Mesenchymal stem cell (in vitro differentiated cells and primary cell): ENCODE measurements at regions not wholly inside any gene's neighbourhood (a gene's known extent, or its start where the extent isn't known, plus 50 kb on each side); places are given as distances from the start of the nearest gene placed in this dataset.

Experiments
- DNase-seq: peaks from one replicate; pipeline ENCODE4 v3.0.0-alpha.2; 2013
- H2AFZ ChIP-seq: one replicate; pipeline ENCODE4 v1.6.1; 2013; ENCODE audit warnings: low read depth, mild to moderate bottlenecking, control low read depth, inconsistent platforms, low read length, moderate library complexity
- H2AK5ac ChIP-seq: 2 replicates; pipeline ENCODE4 v1.6.1; 2013; ENCODE audit warnings: low read length, moderate library complexity, mild to moderate bottlenecking, inconsistent platforms; ENCODE audit not compliant: severe bottlenecking
- H2BK120ac ChIP-seq: one replicate; pipeline ENCODE4 v1.6.1; 2013; ENCODE audit warnings: low read depth, mild to moderate bottlenecking, inconsistent platforms, low read length, moderate library complexity
- H2BK12ac ChIP-seq, 2 experiments: one replicate each; pipeline ENCODE4 v1.6.1; 2013; ENCODE audit warnings: inconsistent platforms in 2 of 2, low read length in 2 of 2, mild to moderate bottlenecking in 2 of 2, moderate library complexity in 2 of 2, control low read depth in 1 of 2
- H2BK15ac ChIP-seq: one replicate; pipeline ENCODE4 v1.6.1; 2013; ENCODE audit warnings: mild to moderate bottlenecking, low read depth, inconsistent platforms; ENCODE audit not compliant: poor library complexity, severe bottlenecking
- H2BK5ac ChIP-seq: 2 replicates; pipeline ENCODE4 v1.6.1; 2013; ENCODE audit warnings: low read depth, mild to moderate bottlenecking, low read length, control low read depth, inconsistent platforms; ENCODE audit not compliant: poor library complexity, severe bottlenecking
- H3K14ac ChIP-seq, 2 experiments: one replicate each; pipeline ENCODE4 v1.6.1; 2013; ENCODE audit warnings: inconsistent platforms in 2 of 2, low read length in 2 of 2, control low read depth in 1 of 2, mild to moderate bottlenecking in 1 of 2, moderate library complexity in 1 of 2
- H3K18ac ChIP-seq, 2 experiments: one replicate each; pipeline ENCODE4 v1.6.1; 2013; ENCODE audit warnings: inconsistent platforms in 2 of 2, low read length in 2 of 2, control low read depth in 1 of 2, low read depth in 1 of 2, mild to moderate bottlenecking in 1 of 2
- H3K23ac ChIP-seq, 2 experiments: one replicate each; pipeline ENCODE4 v1.6.1; 2013; ENCODE audit warnings: inconsistent platforms in 2 of 2, low read length in 2 of 2, mild to moderate bottlenecking in 2 of 2, moderate library complexity in 2 of 2, control low read depth in 1 of 2
- H3K27ac ChIP-seq: 2 replicates; pipeline ENCODE4 v1.5.1; 2013; ENCODE audit warnings: mild to moderate bottlenecking, moderate library complexity, low read length, control low read depth, inconsistent platforms; ENCODE audit not compliant: poor library complexity, severe bottlenecking
- H3K27me3 ChIP-seq, 2 experiments: 2 replicates each; pipeline versions ENCODE4 v1.6.1 to v1.7.0; 2013; ENCODE audit warnings: low read length in 2 of 2, mild to moderate bottlenecking in 2 of 2, moderate library complexity in 2 of 2, control low read depth in 1 of 2, inconsistent platforms in 1 of 2; ENCODE audit not compliant: control insufficient read depth in 1 of 2, insufficient read depth in 1 of 2
- H3K36me3 ChIP-seq, 2 experiments: 2 replicates each; pipeline versions ENCODE4 v1.6.1 to v1.7.0; 2013; ENCODE audit warnings: low read length in 2 of 2, control low read depth in 1 of 2, inconsistent platforms in 1 of 2, low read depth in 1 of 2, mild to moderate bottlenecking in 1 of 2; ENCODE audit not compliant: insufficient read depth in 2 of 2, control insufficient read depth in 1 of 2
- H3K4ac ChIP-seq, 2 experiments: one replicate each; pipeline ENCODE4 v1.6.1; 2013; ENCODE audit warnings: inconsistent platforms in 2 of 2, low read length in 2 of 2, mild to moderate bottlenecking in 2 of 2, moderate library complexity in 2 of 2, control low read depth in 1 of 2, low read depth in 1 of 2
- H3K4me1 ChIP-seq: 2 replicates; pipeline ENCODE4 v1.6.1; 2013; ENCODE audit warnings: low read depth, low read length, control low read depth; ENCODE audit not compliant: control insufficient read depth, insufficient read depth
- H3K4me2 ChIP-seq: 2 replicates; pipeline ENCODE4 v1.6.1; 2013; ENCODE audit warnings: low read length, mild to moderate bottlenecking, inconsistent platforms; ENCODE audit not compliant: poor library complexity, severe bottlenecking
- H3K4me3 ChIP-seq, 2 experiments: 2 replicates each; pipeline versions ENCODE4 v1.5.1 to v1.7.0; 2013; ENCODE audit warnings: low read length in 2 of 2, mild to moderate bottlenecking in 2 of 2, control low read depth in 1 of 2, low read depth in 1 of 2; ENCODE audit not compliant: insufficient read depth in 1 of 2
- H3K79me1 ChIP-seq: replicated peaks from 2 replicates; pipeline ENCODE4 v1.6.1; 2013; ENCODE audit warnings: mild to moderate bottlenecking, control low read depth, low read length, inconsistent platforms; ENCODE audit not compliant: poor library complexity, severe bottlenecking
- H3K9ac ChIP-seq: 2 replicates; pipeline ENCODE4 v1.7.0; 2013; ENCODE audit warnings: mild to moderate bottlenecking, low read length, moderate library complexity
- H3K9me3 ChIP-seq: 2 replicates; pipeline ENCODE4 v1.7.0; 2013; ENCODE audit warnings: mild to moderate bottlenecking, low read length; ENCODE audit not compliant: control insufficient read depth
- H4K8ac ChIP-seq: one replicate; pipeline ENCODE4 v1.6.1; 2013; ENCODE audit warnings: inconsistent platforms, mild to moderate bottlenecking, low read length, moderate library complexity
- H4K91ac ChIP-seq: one replicate; pipeline ENCODE4 v1.6.1; 2013; ENCODE audit warnings: mild to moderate bottlenecking, low read length, inconsistent platforms
- WGBS: methylation state at CpG from one replicate; pipeline ENCODE4 v1.1.7; 2013; ENCODE audit warnings: mixed read lengths; 5-methylcytosine and 5-hydroxymethylcytosine counted together

DNA sequence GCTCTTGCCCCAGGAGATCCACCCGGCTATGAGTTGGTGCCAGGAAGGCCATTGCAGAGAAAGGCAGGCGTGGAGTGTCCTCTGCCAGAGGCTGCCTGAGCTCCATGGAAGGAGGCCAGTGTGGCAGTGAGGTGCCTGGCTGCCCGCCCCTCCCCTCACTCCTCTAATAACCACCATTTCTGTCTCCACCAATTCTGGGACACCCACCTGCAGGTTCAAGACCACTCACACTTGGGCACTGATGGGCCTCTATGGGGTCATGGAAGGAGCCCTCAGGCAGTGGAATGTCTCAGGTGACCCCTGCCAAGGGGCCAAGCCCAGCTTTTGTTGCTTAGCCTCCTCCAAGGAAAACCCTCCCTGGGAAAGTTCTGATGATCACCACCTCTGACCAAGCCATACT lies 731.6 kb downstream of the MATN1 start:
- H3K4me2 ChIP-seq: no peak overlapping the region
- H3K36me3 ChIP-seq: no peaks in the 10 kb centered on the region
- H2BK120ac ChIP-seq: no peak overlapping the region
- no peak for DNase-seq
- H4K8ac ChIP-seq: no peak overlapping the region
- peaks cover 3% of the 10 kb centered on the region for H3K9me3 ChIP-seq
- no peak overlapping the region for H3K9ac ChIP-seq
- H3K4me3 ChIP-seq: no peak overlapping the region
- H3K23ac ChIP-seq: no peak overlapping the region
- no peaks in the 10 kb centered on the region for H3K79me1 ChIP-seq
- no peaks in the 10 kb centered on the region for H3K4me1 ChIP-seq
- no peak overlapping the region for H2AFZ ChIP-seq
- no peak overlapping the region for H2BK15ac ChIP-seq
- 79% methylated on average over 3 of the region's 3 CpGs for WGBS
- H2BK5ac ChIP-seq: no peak overlapping the region
- no peak overlapping the region for H3K4ac ChIP-seq
- H3K18ac ChIP-seq: no peak overlapping the region
- no peak overlapping the region for H3K27ac ChIP-seq
- H2AK5ac ChIP-seq: no peak overlapping the region
- no peak overlapping the region for H3K14ac ChIP-seq
- H3K27me3 ChIP-seq: peaks cover 0 to 12% of the 10 kb centered on the region in 2 experiments
- H2BK12ac ChIP-seq: no peak overlapping the region
- H4K91ac ChIP-seq: no peak overlapping the region

DNA sequence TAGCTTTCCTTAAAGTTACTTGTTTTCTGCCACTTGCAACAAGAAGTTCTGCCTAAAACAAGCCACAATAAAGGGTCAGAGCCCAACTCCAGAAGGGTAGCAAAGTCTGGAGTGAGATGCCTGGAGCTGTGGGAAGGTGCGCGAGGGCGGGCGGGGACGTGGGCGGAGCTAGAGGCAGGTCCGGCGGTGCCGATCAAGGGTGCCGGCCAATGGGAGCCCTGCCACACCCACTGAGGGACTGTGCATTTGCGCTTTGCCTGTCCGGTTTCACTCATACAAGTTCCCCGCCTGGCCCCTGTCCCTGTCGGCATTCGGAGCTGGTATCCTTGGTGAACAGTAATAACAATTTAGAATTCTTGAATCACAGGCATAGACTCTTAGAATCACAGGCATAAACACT lies 732.4 kb downstream of the MATN1 start:
- no peak overlapping the region for H4K91ac ChIP-seq
- H3K27ac ChIP-seq: no peak overlapping the region
- H2AK5ac ChIP-seq: no peak overlapping the region
- H3K14ac ChIP-seq: no peak overlapping the region
- no peak overlapping the region for H3K9ac ChIP-seq
- no peak overlapping the region for H3K18ac ChIP-seq
- no peaks in the 10 kb centered on the region for H3K36me3 ChIP-seq
- no peak overlapping the region for H3K4me3 ChIP-seq
- no peaks in the 10 kb centered on the region for H3K79me1 ChIP-seq
- H3K4ac ChIP-seq: no peak overlapping the region
- H3K27me3 ChIP-seq: peaks cover 0 to 12% of the 10 kb centered on the region in 2 experiments
- no peaks in the 10 kb centered on the region for H3K4me1 ChIP-seq
- peaks cover 3% of the 10 kb centered on the region for H3K9me3 ChIP-seq
- H2BK15ac ChIP-seq: peak overlapping the region; percentile 77
- H2BK5ac ChIP-seq: no peak overlapping the region
- 28% methylated on average over 13 of the region's 15 CpGs for WGBS
- no peak overlapping the region for H2AFZ ChIP-seq
- no peak overlapping the region for H4K8ac ChIP-seq
- H3K23ac ChIP-seq: no peak overlapping the region
- H2BK12ac ChIP-seq: no peak overlapping the region
- H3K4me2 ChIP-seq: no peak overlapping the region
- H2BK120ac ChIP-seq: no peak overlapping the region
- DNase-seq: no peak

DNA sequence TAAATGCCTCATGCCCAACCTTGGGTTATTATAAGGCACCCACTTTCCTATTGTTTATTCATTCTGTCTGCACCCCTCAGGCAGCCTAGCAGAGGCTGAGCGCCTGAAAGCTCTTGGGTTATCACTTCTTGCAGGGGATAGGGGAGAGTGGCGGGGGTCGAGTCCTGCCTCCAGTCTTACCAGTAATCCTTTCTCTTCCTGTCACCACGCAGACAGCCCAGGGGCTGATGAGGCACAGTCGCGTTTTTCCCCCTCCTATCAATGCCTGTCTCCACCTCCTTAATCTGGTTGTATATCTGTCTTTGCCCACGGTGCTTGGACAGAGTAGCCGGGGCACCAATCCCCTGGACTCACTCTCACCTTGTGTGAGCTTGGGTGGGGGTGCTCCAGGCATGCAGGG lies 733.1 kb downstream of the MATN1 start:
- Histone ChIP-seq H3K4ac (no peak overlapping the region), H2BK15ac (no peak overlapping the region), H3K4me2 (no peak overlapping the region), H3K9ac (no peak overlapping the region), H3K36me3 (no peaks in the 10 kb centered on the region), H3K4me3 (no peak overlapping the region), H3K18ac (no peak overlapping the region), H4K8ac (no peak overlapping the region), H4K91ac (no peak overlapping the region), H2BK120ac (no peak overlapping the region), H3K14ac (no peak overlapping the region), H2AFZ (no peak overlapping the region), H2AK5ac (no peak overlapping the region), H3K23ac (no peak overlapping the region), H3K27me3 (peaks cover 0 to 12% of the 10 kb centered on the region in 2 experiments), H3K9me3 (peaks cover 3% of the 10 kb centered on the region), H3K27ac (no peak overlapping the region), H3K79me1 (no peaks in the 10 kb centered on the region), H2BK5ac (no peak overlapping the region), H3K4me1 (peaks cover 1% of the 10 kb centered on the region), H2BK12ac (no peak overlapping the region)
- DNase-seq: no peak
- 62% methylated on average over 8 of the region's 8 CpGs for WGBS

DNA sequence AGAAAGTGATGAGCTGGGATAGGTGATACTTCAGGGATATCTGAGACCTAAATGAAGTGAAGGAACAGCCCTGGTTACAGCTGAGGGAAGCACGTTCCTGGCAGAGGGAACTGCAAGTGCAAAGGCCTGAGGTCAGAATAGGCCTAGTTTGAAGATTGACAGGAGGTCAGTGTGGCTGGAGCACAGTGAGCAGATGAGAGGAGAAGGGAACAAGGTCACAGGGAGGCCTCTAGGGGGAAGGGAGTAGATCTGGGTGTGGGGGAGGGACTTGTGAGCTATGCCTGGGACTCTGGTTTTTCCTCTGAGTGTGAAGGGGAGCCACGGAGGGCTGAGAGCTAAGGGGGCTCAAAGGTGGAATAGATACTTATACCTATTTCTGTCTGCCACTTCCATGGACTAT lies 736.4 kb downstream of the MATN1 start:
- Histone ChIP-seq H3K27ac (no peak overlapping the region), H3K23ac (no peak overlapping the region), H2BK120ac (no peak overlapping the region), H3K4me1 (peaks cover 7% of the 10 kb centered on the region), H2BK15ac (no peak overlapping the region), H3K36me3 (no peaks in the 10 kb centered on the region), H3K4me2 (no peak overlapping the region), H3K18ac (no peak overlapping the region), H4K8ac (no peak overlapping the region), H2AFZ (no peak overlapping the region), H3K27me3 (peaks cover 0 to 18% of the 10 kb centered on the region in 2 experiments), H3K4ac (no peak overlapping the region), H2BK5ac (no peak overlapping the region), H3K4me3 (no peak overlapping the region), H3K79me1 (no peaks in the 10 kb centered on the region), H3K14ac (no peak overlapping the region), H3K9me3 (no peaks in the 10 kb centered on the region), H2BK12ac (no peak overlapping the region), H4K91ac (no peak overlapping the region), H3K9ac (no peak overlapping the region), H2AK5ac (no peak overlapping the region)
- no peak for DNase-seq
- 28% methylated on average over 1 of the region's 2 CpGs for WGBS
